Lung (tissue), 11 donors: ENCODE measurements at regions not wholly inside any gene's neighbourhood (a gene's known extent, or its start where the extent isn't known, plus 50 kb on each side); places are given as distances from the start of the nearest gene placed in this dataset.

Experiments used
- ATAC-seq: fragments of 200-7000 bp; cut with Tn5 transposase; one replicate; pipeline ENCODE4 v1.9.1; 2020; ENCODE audit warnings: moderate number of reproducible peaks; ENCODE audit not compliant: insufficient read depth, low FRiP score
- DNase-seq, 3 donors: peaks; one replicate each; pipeline ENCODE4 v3.0.0-alpha.2; 2013 to 2017
- H3K27ac ChIP-seq, 2 donors: one replicate each; pipeline ENCODE4 v1.5.1; 2013; ENCODE audit warnings: mild to moderate bottlenecking in 2 of 2, moderate library complexity in 2 of 2, control low read depth in 1 of 2, inconsistent platforms in 1 of 2, low read depth in 1 of 2, low read length in 1 of 2
- H3K27me3 ChIP-seq, 3 donors: one replicate each; pipeline ENCODE4 v1.5.1; 2013; ENCODE audit warnings: low read length in 2 of 3; ENCODE audit not compliant: control insufficient read depth in 3 of 3, insufficient read depth in 3 of 3
- H3K36me3 ChIP-seq, 4 donors: one replicate each; pipeline ENCODE4 v1.5.1; 2013; ENCODE audit warnings: low read length in 4 of 4, mild to moderate bottlenecking in 1 of 4, moderate library complexity in 1 of 4; ENCODE audit not compliant: control insufficient read depth in 4 of 4, insufficient read depth in 4 of 4
- H3K4me1 ChIP-seq, 5 donors: one replicate each; pipeline ENCODE4 v1.5.1; 2013; ENCODE audit warnings: low read length in 5 of 5, mild to moderate bottlenecking in 2 of 5, moderate library complexity in 1 of 5; ENCODE audit not compliant: control insufficient read depth in 5 of 5, insufficient read depth in 5 of 5
- H3K4me3 ChIP-seq: one replicate; pipeline ENCODE4 v1.5.1; 2013; ENCODE audit warnings: mild to moderate bottlenecking, control low read depth, moderate library complexity
- H3K9ac ChIP-seq, 2 donors: one replicate each; pipeline ENCODE4 v1.5.1; 2013; ENCODE audit warnings: low read length in 2 of 2, control low read depth in 1 of 2; ENCODE audit not compliant: insufficient read depth in 1 of 2
- H3K9me3 ChIP-seq, 4 donors: one replicate each; pipeline ENCODE4 v1.5.1; 2013; ENCODE audit warnings: low read length in 3 of 4, mild to moderate bottlenecking in 1 of 4, moderate library complexity in 1 of 4; ENCODE audit not compliant: control insufficient read depth in 4 of 4, insufficient read depth in 3 of 4
- WGBS, 2 donors: extraction: QIAGEN DNeasy Blood & Tissue Kit; methylation state at CpG; one replicate each; pipeline ENCODE4 v1.1.7; 2013; 5-methylcytosine and 5-hydroxymethylcytosine counted together
- TF ChIP-seq, protein P1 (sequence below): IDR thresholded peaks from 2 replicates; pipeline ENCODE4 v1.5.1; 2012; ENCODE audit warnings: mild to moderate bottlenecking; ENCODE audit errors: control extremely low read depth, extremely low read depth
- donor health status: control.
- donor health status: control.
- donor health status: Bipolar disorder and iron deficiency.
- donor health status: healthy.
- donor health status: DM: yes; HTN: yes; CAD: no.

DNA sequence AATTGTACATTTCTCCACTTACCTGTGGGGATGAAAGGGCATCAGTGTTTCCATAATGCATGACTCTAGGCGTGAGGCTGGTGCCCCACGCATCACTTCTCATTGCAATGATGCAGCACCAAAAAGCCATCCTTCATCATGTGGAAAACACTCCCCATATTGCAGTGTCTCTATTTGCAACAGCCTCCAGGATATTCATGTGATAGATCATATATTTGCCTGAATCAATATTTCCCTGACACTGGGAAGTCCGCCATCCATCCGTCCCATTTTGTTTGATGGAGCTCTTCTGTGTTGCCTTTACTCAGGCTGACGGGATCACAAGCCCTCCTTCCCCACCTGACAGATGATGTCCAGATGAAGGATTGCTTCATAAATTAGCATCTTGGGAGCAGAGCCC is 74.5 kb upstream of the CAMK1G start:
- Histone ChIP-seq H3K4me3 (no peak overlapping the region), H3K4me1 (no peaks in the 10 kb centered on the region), H3K9me3 (peaks cover 0 to 3% (median 0%) of the 10 kb centered on the region in 4 donors), H3K27ac (no peak overlapping the region), H3K27me3 (no peaks in the 10 kb centered on the region), H3K36me3 (no peaks in the 10 kb centered on the region), H3K9ac (no peak overlapping the region)
- TF ChIP-seq, protein P1, sequence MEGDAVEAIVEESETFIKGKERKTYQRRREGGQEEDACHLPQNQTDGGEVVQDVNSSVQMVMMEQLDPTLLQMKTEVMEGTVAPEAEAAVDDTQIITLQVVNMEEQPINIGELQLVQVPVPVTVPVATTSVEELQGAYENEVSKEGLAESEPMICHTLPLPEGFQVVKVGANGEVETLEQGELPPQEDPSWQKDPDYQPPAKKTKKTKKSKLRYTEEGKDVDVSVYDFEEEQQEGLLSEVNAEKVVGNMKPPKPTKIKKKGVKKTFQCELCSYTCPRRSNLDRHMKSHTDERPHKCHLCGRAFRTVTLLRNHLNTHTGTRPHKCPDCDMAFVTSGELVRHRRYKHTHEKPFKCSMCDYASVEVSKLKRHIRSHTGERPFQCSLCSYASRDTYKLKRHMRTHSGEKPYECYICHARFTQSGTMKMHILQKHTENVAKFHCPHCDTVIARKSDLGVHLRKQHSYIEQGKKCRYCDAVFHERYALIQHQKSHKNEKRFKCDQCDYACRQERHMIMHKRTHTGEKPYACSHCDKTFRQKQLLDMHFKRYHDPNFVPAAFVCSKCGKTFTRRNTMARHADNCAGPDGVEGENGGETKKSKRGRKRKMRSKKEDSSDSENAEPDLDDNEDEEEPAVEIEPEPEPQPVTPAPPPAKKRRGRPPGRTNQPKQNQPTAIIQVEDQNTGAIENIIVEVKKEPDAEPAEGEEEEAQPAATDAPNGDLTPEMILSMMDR, result no peak
- DNase-seq, result no peak
- ATAC-seq, result no peak
- WGBS, 2 donors, result 95% methylated on average over 5 of the region's 5 CpGs

DNA sequence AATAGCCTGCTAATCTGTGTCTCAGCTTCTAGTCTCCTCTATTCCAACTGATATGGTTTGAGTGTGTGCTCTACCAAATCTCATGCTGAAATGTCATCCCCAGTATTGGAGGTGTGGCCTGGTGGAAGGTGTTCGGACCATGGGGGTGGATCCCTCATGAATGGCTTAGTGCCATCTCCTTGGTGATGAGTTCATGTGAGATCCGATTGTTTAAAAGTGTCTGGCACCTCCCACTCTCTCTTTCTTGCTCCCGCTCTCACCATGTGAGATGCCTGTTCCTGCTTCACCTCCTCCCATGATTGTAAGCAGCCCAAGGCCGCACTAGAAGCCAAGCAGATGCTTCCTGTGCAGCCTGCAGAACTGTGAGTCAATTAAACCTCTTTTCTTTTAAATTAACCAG is 73.5 kb upstream of the CAMK1G start:
- Histone ChIP-seq H3K36me3 (no peaks in the 10 kb centered on the region), H3K27me3 (no peaks in the 10 kb centered on the region), H3K4me1 (no peaks in the 10 kb centered on the region), H3K9me3 (peaks cover 0 to 3% (median 0%) of the 10 kb centered on the region in 4 donors), H3K9ac (no peak overlapping the region), H3K27ac (no peak overlapping the region), H3K4me3 (no peak overlapping the region)
- TF ChIP-seq, protein P1, result no peak
- 74 to 86% methylated on average over 4 of the region's 4 CpGs for WGBS, 2 donors
- ATAC-seq (no peak), DNase-seq (no peak)

DNA sequence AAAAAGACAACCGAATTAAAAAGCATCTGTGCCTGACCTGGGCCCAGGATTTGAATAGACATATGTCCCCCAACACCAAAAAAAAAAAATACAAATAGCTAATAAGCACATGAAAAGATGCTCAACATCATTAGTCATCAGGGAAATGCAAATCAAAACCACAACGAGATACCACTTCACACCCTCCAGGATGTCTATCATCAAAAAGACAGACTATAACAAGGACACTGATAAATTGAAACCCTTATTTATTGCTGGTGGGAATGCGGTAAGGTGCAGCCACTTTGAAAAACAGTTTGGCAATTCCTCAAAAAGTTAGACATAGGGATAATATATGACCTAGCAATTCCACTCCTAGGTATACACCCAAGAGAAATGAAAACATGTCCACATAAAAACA is 72.3 kb upstream of the CAMK1G start:
- 46 to 59% methylated on average over 3 of the region's 3 CpGs for WGBS, 2 donors
- ATAC-seq, result no peak

DNA sequence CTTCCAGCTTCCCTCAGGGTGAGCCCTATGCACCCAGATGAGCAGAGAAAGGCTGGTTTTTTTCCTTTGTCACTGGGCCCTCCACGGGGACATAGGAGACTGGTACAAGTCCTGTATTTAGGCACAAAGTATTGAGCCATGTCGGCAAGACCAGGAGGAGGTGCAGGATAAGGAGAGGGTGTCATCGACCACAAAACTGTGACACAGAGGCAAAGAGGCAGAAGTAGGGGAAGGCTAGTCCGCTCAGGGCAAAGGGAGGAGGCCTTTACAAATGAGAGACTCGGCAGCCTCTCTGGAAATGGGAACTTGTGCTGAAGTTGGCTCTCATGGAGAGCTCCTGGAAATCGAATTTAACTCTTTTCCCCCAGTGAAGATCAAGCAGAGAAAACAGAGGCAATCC is 70.7 kb upstream of the CAMK1G start:
- H3K27ac ChIP-seq, result no peak overlapping the region
- no peaks in the 10 kb centered on the region for H3K4me1 ChIP-seq
- TF ChIP-seq, protein P1, result no peak
- no peaks in the 10 kb centered on the region for H3K36me3 ChIP-seq
- 76 to 81% methylated on average over 6 of the region's 6 CpGs for WGBS, 2 donors
- peaks cover 0 to 3% (median 0%) of the 10 kb centered on the region in 4 donors for H3K9me3 ChIP-seq
- DNase-seq, result no peak
- ATAC-seq, result no peak
- H3K4me3 ChIP-seq, result no peak overlapping the region
- H3K9ac ChIP-seq, result no peak overlapping the region
- no peaks in the 10 kb centered on the region for H3K27me3 ChIP-seq

More for the DNA sequence above, 72.3 kb upstream of the CAMK1G start:
- peaks cover 0 to 3% (median 0%) of the 10 kb centered on the region in 4 donors for H3K9me3 ChIP-seq
- DNase-seq, result no peak
- no peak overlapping the region for H3K27ac ChIP-seq
- TF ChIP-seq, protein P1, result no peak
- no peaks in the 10 kb centered on the region for H3K36me3 ChIP-seq
- no peaks in the 10 kb centered on the region for H3K27me3 ChIP-seq
- no peak overlapping the region for H3K4me3 ChIP-seq
- H3K9ac ChIP-seq, result no peak overlapping the region
- no peaks in the 10 kb centered on the region for H3K4me1 ChIP-seq
